WTC11 (cell line): ENCODE measurements at regions not wholly inside any gene's neighbourhood (a gene's known extent, or its start where the extent isn't known, plus 50 kb on each side); places are given as distances from the start of the nearest gene placed in this dataset.

ENCODE experiments used
- ELF4 ChIP-seq: sonication (generic); formaldehyde crosslinking; IDR thresholded peaks from 2 replicates; pipeline ENCODE4 v1.8.1; 2022; ENCODE audit warnings: low read depth, mild to moderate bottlenecking, moderate library complexity, missing genetic modification reagents
- ESRRA ChIP-seq: sonication (generic); formaldehyde crosslinking; IDR thresholded peaks from 2 replicates; pipeline ENCODE4 v1.8.1; 2022; ENCODE audit warnings: mild to moderate bottlenecking, missing genetic modification reagents, borderline replicate concordance
- JAZF1 ChIP-seq: fragments of 250-450 bp; sonication (Bioruptor Pico); IDR thresholded peaks from 2 replicates; pipeline ENCODE4 v1.9.0; 2021; ENCODE audit warnings: moderate library complexity, mild to moderate bottlenecking, inconsistent platforms
- TF ChIP-seq, protein P1 (sequence below): sonication (generic); formaldehyde crosslinking; IDR thresholded peaks from 2 replicates; pipeline ENCODE4 v1.8.0; 2022; ENCODE audit warnings: mild to moderate bottlenecking, missing genetic modification reagents

DNA sequence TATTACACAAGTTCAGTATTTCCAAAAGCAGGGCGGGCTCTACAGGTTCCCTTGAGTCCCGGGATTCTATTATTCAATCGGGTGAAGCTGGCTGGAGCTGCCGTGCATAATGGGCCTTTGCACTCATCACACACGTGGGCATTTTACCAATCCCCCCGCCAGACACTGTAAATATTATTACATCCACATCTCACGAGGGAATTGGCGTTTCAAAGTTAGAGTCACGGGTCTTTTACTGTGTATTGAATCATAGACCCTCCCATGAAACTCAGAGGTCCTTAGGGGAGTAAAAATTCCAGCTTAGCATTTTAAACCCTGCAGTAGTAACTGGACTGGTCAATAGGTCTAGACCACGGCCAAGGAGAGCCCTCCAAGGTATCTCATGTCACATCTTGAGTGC is 70.3 kb downstream of the MAP1LC3B2 start:
- no peak for TF ChIP-seq ESRRA (CRISPR knock-in tag)
- TF ChIP-seq, protein P1, sequence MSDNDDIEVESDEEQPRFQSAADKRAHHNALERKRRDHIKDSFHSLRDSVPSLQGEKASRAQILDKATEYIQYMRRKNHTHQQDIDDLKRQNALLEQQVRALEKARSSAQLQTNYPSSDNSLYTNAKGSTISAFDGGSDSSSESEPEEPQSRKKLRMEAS (CRISPR knock-in tag): no peak
- no peak for TF ChIP-seq JAZF1 (CRISPR knock-in tag)
- no peak for TF ChIP-seq ELF4 (CRISPR knock-in tag)
